H1 (cell line): ENCODE measurements at regions not wholly inside any gene's neighbourhood (a gene's known extent, or its start where the extent isn't known, plus 50 kb on each side); places are given as distances from the start of the nearest gene placed in this dataset.

Experiments used
- CHD1 ChIP-seq: IDR thresholded peaks from 2 replicates; pipeline ENCODE4 v1.6.1; 2012; ENCODE audit warnings: low read depth, low read length, improper control_type of control experiment
- CHD2 ChIP-seq: IDR thresholded peaks from 2 replicates; pipeline ENCODE4 v1.6.1; 2012; ENCODE audit warnings: low read length, improper control_type of control experiment
- CREB1 ChIP-seq: IDR thresholded peaks from 2 replicates; pipeline ENCODE4 v1.6.1; 2012; ENCODE audit warnings: inconsistent platforms
- JUND ChIP-seq: IDR thresholded peaks from 2 replicates; pipeline ENCODE4 v1.6.1; 2011; ENCODE audit warnings: mild to moderate bottlenecking, improper control_type of control experiment, low read length
- POLR2AphosphoS5 ChIP-seq: IDR thresholded peaks from 2 replicates; pipeline ENCODE4 v1.6.1; 2011; ENCODE audit warnings: low read depth, low read length
- RAD21 ChIP-seq, 2 experiments: IDR thresholded peaks in 1 of 2; conservative IDR thresholded peaks in 1 of 2; 2 replicates each; pipeline ENCODE4 v1.6.1; 2011; ENCODE audit warnings: low read depth in 2 of 2, low read length in 2 of 2, improper control_type of control experiment in 1 of 2, inconsistent platforms in 1 of 2, mild to moderate bottlenecking in 1 of 2, moderate library complexity in 1 of 2
- RBBP5 ChIP-seq: IDR thresholded peaks from 2 replicates; pipeline ENCODE4 v1.7.1; 2012; ENCODE audit warnings: low read depth, mild to moderate bottlenecking, inconsistent platforms, low read length, moderate library complexity, borderline replicate concordance
- SAP30 ChIP-seq: fragments of 300-600 bp; sonication (generic); IDR thresholded peaks from 2 replicates; pipeline ENCODE4 v1.7.1; 2012; ENCODE audit warnings: low read length, moderate library complexity, mild to moderate bottlenecking, inconsistent platforms; ENCODE audit not compliant: insufficient read depth, insufficient replicate concordance
- SRF ChIP-seq: IDR thresholded peaks from 2 replicates; pipeline ENCODE4 v1.6.1; 2011; ENCODE audit warnings: mild to moderate bottlenecking, low read depth, low read length, moderate library complexity
- SUZ12 ChIP-seq: fragments of 200-600 bp; sonication (generic); IDR thresholded peaks from 2 replicates; pipeline ENCODE4 v1.6.1; 2012; ENCODE audit warnings: mild to moderate bottlenecking, inconsistent platforms, low read length, moderate library complexity, mixed read lengths
- TF ChIP-seq, protein P1 (sequence below), 3 experiments: IDR thresholded peaks; 1 replicate in 2 of 3; 2 replicates in 1 of 3; pipeline versions ENCODE4 v1.5.1 to v1.6.1; 2011; ENCODE audit warnings: low read length in 3 of 3, mild to moderate bottlenecking in 3 of 3, inconsistent platforms in 2 of 3, low read depth in 1 of 3, moderate library complexity in 1 of 3; ENCODE audit not compliant: insufficient read depth in 1 of 3; ENCODE audit errors: control extremely low read depth in 1 of 3

- TF ChIP-seq CHD1: no peak
- no peak for TF ChIP-seq SUZ12
- TF ChIP-seq CREB1: no peak
- TF ChIP-seq SRF: no peak
- TF ChIP-seq JUND: no peak
- no peak for TF ChIP-seq POLR2AphosphoS5
- TF ChIP-seq, protein P1, sequence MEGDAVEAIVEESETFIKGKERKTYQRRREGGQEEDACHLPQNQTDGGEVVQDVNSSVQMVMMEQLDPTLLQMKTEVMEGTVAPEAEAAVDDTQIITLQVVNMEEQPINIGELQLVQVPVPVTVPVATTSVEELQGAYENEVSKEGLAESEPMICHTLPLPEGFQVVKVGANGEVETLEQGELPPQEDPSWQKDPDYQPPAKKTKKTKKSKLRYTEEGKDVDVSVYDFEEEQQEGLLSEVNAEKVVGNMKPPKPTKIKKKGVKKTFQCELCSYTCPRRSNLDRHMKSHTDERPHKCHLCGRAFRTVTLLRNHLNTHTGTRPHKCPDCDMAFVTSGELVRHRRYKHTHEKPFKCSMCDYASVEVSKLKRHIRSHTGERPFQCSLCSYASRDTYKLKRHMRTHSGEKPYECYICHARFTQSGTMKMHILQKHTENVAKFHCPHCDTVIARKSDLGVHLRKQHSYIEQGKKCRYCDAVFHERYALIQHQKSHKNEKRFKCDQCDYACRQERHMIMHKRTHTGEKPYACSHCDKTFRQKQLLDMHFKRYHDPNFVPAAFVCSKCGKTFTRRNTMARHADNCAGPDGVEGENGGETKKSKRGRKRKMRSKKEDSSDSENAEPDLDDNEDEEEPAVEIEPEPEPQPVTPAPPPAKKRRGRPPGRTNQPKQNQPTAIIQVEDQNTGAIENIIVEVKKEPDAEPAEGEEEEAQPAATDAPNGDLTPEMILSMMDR (IDR thresholded peaks at IDR 0.05; ENCODE audit: control extremely low read depth in 1 of 3, insufficient read depth in 1 of 3, low read depth in 1 of 3, low read length in 3 of 3): no peak
- TF ChIP-seq RBBP5: no peak
- TF ChIP-seq RAD21 (IDR thresholded peaks at IDR 0.05 in 1 of 2, conservative IDR thresholded peaks at IDR 0.05 in 1 of 2; ENCODE audit: low read depth in 2 of 2, low read length in 2 of 2): no peak
- no peak for TF ChIP-seq CHD2
- no peak for TF ChIP-seq SAP30
Observed at GRCh38 chr10:4765428-4765827, 60.6 kb upstream of the AKR1E2 start.
